ENCODE measurements at regions not wholly inside any gene's neighbourhood (a gene's known extent, or its start where the extent isn't known, plus 50 kb on each side); places are given as distances from the start of the nearest gene placed in this dataset.
"Not testable (repeated sequence)": the region's sequence is repeated elsewhere in the genome, so short reads cannot be mapped to it uniquely, and the experiment has no call there.

- Mint-ChIP-seq H3K4me3 (no peak overlapping the region), H3K27ac (no peak overlapping the region), H3K36me3 (no peaks in the 10 kb centered on the region), H3K4me1 (peaks cover 6% of the 10 kb centered on the region), H3K27me3 (ENCODE audit: low read depth) (no peaks in the 10 kb centered on the region; the same call in 1 of the 2 replicates), H3K9me3 (peaks cover 9% of the 10 kb centered on the region)
- ATAC-seq (peak; percentile 39; the same call in 1 of the 2 replicates), DNase-seq (ENCODE audit: low spot score) (no peak)
- TF ChIP-seq PREB (CRISPR knock-in tag; IDR thresholded peaks at IDR 0.05; ENCODE audit: borderline replicate concordance) (no peak), CDX4 (CRISPR knock-in tag; IDR thresholded peaks at IDR 0.05; ENCODE audit: borderline replicate concordance) (no peak), TEAD1 (CRISPR knock-in tag; IDR thresholded peaks at IDR 0.05) (no peak), AR (CRISPR knock-in tag; IDR thresholded peaks at IDR 0.05) (no peak), MAX (CRISPR knock-in tag; IDR thresholded peaks at IDR 0.05) (no peak), ESRRA (CRISPR knock-in tag; IDR thresholded peaks at IDR 0.05; ENCODE audit: borderline replicate concordance) (no peak), RORB (CRISPR knock-in tag; IDR thresholded peaks at IDR 0.05) (no peak), JUN (CRISPR knock-in tag; IDR thresholded peaks at IDR 0.05) (no peak), ZNF512 (CRISPR knock-in tag; IDR thresholded peaks at IDR 0.05; ENCODE audit: borderline replicate concordance) (no peak), NR3C1 (CRISPR knock-in tag; conservative IDR thresholded peaks at IDR 0.05; ENCODE audit: low read depth) (no peak), FOXP1 (CRISPR knock-in tag; IDR thresholded peaks at IDR 0.05; ENCODE audit: borderline replicate concordance) (no peak), MYBL2 (CRISPR knock-in tag; IDR thresholded peaks at IDR 0.05) (no peak)
- ChIA-PET CTCF (no interaction called here), POLR2A (no interaction called here)
Measured at GRCh38 chr13:46473806-46474205, 79.2 kb upstream of the LRCH1 start.

GRCh38 chr13:46472384-46472783 is 80.6 kb upstream of the LRCH1 start:
- ATAC-seq (no peak), DNase-seq (ENCODE audit: low spot score) (no peak)
- no peak overlapping the region for H3K27ac Mint-ChIP-seq
- CTCF ChIA-PET = interaction anchor here (0.7 to 1.0 kb wide), 2 partner anchors 131 to 257 kb away, joined by 3 read pairs; no protein-coding TSS in a partner anchor
- H3K9me3 Mint-ChIP-seq = peaks cover 5% of the 10 kb centered on the region; the same call in 1 of the 2 replicates
- H3K4me3 Mint-ChIP-seq = no peak overlapping the region
- POLR2A ChIA-PET = no interaction called here
- TF ChIP-seq MAX (CRISPR knock-in tag; IDR thresholded peaks at IDR 0.05) = no peak
- H3K36me3 Mint-ChIP-seq = no peaks in the 10 kb centered on the region
- no peaks in the 10 kb centered on the region for H3K27me3 Mint-ChIP-seq (ENCODE audit: low read depth)
- peaks cover 6% of the 10 kb centered on the region for H3K4me1 Mint-ChIP-seq

- TF ChIP-seq GABPB1 (CRISPR knock-in tag; IDR thresholded peaks at IDR 0.05) = peak; percentile 61
- ATAC-seq; DNase-seq (ENCODE audit: low spot score); H3K36me3 Mint-ChIP-seq; POLR2A ChIA-PET; H3K4me3 Mint-ChIP-seq; H3K4me1 Mint-ChIP-seq; H3K27ac Mint-ChIP-seq; H3K27me3 Mint-ChIP-seq (ENCODE audit: low read depth); H3K9me3 Mint-ChIP-seq: not testable (repeated sequence)
- CTCF ChIA-PET = interaction anchor here (0.6 kb wide), 1 partner anchor 114 kb away, joined by 3 read pairs; no protein-coding TSS in a partner anchor
Measured at GRCh38 chr13:46469699-46470098, 82.6 kb upstream of the RUBCNL start.
